Inflammatory macrophage treated with lipopolysaccharide for 1 hour (primary cell): ENCODE measurements at regions not wholly inside any gene's neighbourhood (a gene's known extent, or its start where the extent isn't known, plus 50 kb on each side); places are given as distances from the start of the nearest gene placed in this dataset.

Experiments used
- DNase-seq, 2 donors: peaks; one replicate each; pipeline ENCODE4 v3.0.0-alpha.2; 2020 to 2022

GRCh38 chr18:32542221-32542798, 71.6 kb upstream of the GAREM1 start:
- no peak for DNase-seq

- peak in 1 of 2 donors; percentile 10 for DNase-seq
These were observed 60.4 kb upstream of the GAREM1 start for GRCh38 chr18:32530947-32531651.

- no peak for DNase-seq
These were observed 59.2 kb upstream of the GAREM1 start for GRCh38 chr18:32529722-32530420.

GRCh38 chr18:32520771-32521170, 50.1 kb upstream of the GAREM1 start:
- DNase-seq: no peak
